CD4-positive, alpha-beta T cell treated with Interleukin-15 for 1 hour (primary cell): ENCODE measurements at regions not wholly inside any gene's neighbourhood (a gene's known extent, or its start where the extent isn't known, plus 50 kb on each side); places are given as distances from the start of the nearest gene placed in this dataset.

Source experiments
- DNase-seq: peaks from one replicate; pipeline ENCODE4 v3.0.0-alpha.2; 2020

DNA sequence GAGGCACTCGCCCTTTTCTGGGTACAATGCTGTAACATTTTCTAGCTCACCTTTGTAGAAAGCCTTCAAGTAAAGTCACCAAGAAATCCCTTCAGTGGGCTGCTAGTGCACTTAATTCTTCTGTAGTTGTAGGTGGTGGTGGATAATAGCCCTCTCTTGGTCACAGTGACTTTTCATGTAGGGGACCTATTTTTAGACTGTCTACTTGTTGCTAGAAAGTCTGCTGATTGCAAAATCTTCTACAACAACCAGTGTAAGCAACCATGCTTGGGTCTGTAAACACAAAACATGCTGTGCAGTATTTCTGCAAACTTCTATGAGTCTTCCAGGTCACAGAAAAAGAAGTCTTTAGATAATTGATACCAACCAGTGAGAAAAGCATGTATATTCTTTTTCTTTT, 55.6 kb downstream of the PBDC1 start:
- no peak for DNase-seq

DNA sequence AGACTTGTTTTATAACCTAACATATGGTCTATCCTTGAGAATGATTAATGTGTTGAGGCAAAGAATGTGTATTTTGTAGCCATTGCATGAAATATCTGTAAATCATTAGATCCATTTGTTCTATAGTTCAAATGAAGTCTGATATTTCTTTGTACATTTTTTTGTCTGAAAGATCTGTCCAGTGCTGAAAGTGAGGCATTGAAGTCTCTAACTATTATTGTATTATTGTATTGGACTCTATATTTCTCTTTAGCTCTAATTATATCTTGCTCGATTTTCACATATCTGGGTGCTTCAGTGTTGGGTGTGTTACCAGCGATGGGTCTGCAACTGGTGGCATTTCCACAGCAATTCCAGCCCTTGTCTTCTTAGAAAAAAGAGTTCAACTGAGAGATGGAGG, 76.0 kb downstream of the PBDC1 start:
- no peak for DNase-seq

DNA sequence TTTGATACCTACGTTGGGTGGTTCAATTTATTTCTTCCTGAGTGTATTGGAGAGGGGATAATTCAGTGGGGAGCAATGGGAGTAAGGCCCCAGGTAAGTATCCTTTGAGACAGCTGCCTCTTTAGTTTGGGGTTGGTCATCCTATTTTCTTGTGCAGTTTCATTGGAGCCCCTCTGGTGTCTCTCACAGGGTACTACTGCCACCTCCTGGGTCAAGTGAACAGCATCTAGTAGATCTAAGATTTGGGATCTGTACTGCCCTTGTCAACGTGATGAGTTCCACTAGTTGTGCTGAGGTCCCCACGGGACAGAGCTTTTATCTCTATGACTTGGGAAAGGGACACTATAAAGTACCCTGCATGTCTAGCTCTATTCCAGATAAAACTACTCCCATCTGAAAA, 80.6 kb downstream of the PBDC1 start:
- DNase-seq = peak; percentile 33

DNA sequence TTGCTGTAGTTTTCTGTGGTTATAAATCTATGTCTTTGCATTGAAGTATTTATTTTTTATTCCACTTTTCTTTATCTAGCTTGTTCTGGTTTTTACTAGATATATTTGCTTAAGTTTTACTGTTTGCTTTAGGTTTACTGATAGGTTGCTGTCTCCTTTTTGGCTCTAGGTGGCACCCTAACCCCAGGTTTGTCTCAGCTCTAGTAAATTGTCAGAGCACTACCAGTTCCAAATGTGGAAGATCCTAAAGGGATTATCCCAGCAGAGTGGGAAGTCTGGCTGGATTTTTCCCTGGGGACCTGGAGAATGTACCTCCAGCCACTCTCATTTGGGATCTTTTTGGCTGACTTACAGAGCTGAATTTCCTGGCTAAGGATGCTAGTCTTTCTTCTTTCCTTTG, 106.1 kb downstream of the PBDC1 start:
- DNase-seq = no peak
